Endothelial cell (in vitro differentiated cells): ENCODE measurements at regions not wholly inside any gene's neighbourhood (a gene's known extent, or its start where the extent isn't known, plus 50 kb on each side); places are given as distances from the start of the nearest gene placed in this dataset.

ENCODE experiments used
- DNase-seq: peaks from one replicate; pipeline ENCODE4 v3.0.0; 2021; ENCODE audit warnings: low spot score
- H3K27ac Mint-ChIP-seq: one replicate; pipeline ENCODE4 v1.8.0; 2021; ENCODE audit warnings: mixed read lengths, inconsistent platforms; ENCODE audit not compliant: unreplicated experiment
- H3K27me3 Mint-ChIP-seq: one replicate; pipeline ENCODE4 v1.8.0; 2021; ENCODE audit warnings: mild to moderate bottlenecking, moderate library complexity, mixed read lengths, inconsistent platforms; ENCODE audit not compliant: unreplicated experiment
- H3K36me3 Mint-ChIP-seq: one replicate; pipeline ENCODE4 v1.8.0; 2021; ENCODE audit warnings: mild to moderate bottlenecking, low read depth, mixed read lengths, inconsistent platforms; ENCODE audit not compliant: unreplicated experiment
- H3K4me1 Mint-ChIP-seq: one replicate; pipeline ENCODE4 v1.8.0; 2021; ENCODE audit warnings: mild to moderate bottlenecking, mixed read lengths, inconsistent platforms; ENCODE audit not compliant: unreplicated experiment
- H3K4me3 Mint-ChIP-seq: one replicate; pipeline ENCODE4 v1.8.0; 2021; ENCODE audit warnings: mild to moderate bottlenecking, mixed read lengths, inconsistent platforms; ENCODE audit not compliant: unreplicated experiment
- H3K9me3 Mint-ChIP-seq: one replicate; pipeline ENCODE4 v1.8.0; 2021; ENCODE audit warnings: mixed read lengths, inconsistent platforms; ENCODE audit not compliant: unreplicated experiment
- CTCF ChIP-seq: fragments of 200-600 bp; sonication (generic); IDR thresholded peaks from one replicate; pipeline ENCODE4 v1.5.0; 2021; ENCODE audit warnings: antibody characterized with exemption; ENCODE audit not compliant: unreplicated experiment

GRCh38 chr2:8567469-8568260, 114.2 kb upstream of the ID2 start:
- no peak for TF ChIP-seq CTCF

GRCh38 chr2:8568543-8569302, 113.1 kb upstream of the ID2 start:
- peaks cover 17% of the 10 kb centered on the region for H3K27me3 Mint-ChIP-seq
- H3K4me1 Mint-ChIP-seq: peaks cover 20% of the 10 kb centered on the region
- H3K9me3 Mint-ChIP-seq: no peaks in the 10 kb centered on the region
- no peak overlapping the region for H3K27ac Mint-ChIP-seq
- DNase-seq: no peak
- H3K36me3 Mint-ChIP-seq: no peaks in the 10 kb centered on the region
- no peak overlapping the region for H3K4me3 Mint-ChIP-seq
- TF ChIP-seq CTCF: no peak

More at GRCh38 chr2:8567469-8568260, 114.2 kb upstream of the ID2 start:
- no peak for DNase-seq
- no peak overlapping the region for H3K27ac Mint-ChIP-seq
- H3K4me1 Mint-ChIP-seq: peaks cover 20% of the 10 kb centered on the region
- peaks cover 17% of the 10 kb centered on the region for H3K27me3 Mint-ChIP-seq
- H3K36me3 Mint-ChIP-seq: no peaks in the 10 kb centered on the region
- H3K9me3 Mint-ChIP-seq: no peaks in the 10 kb centered on the region
- no peak overlapping the region for H3K4me3 Mint-ChIP-seq

GRCh38 chr2:8569332-8569930, 112.4 kb upstream of the ID2 start:
- TF ChIP-seq CTCF: no peak
- Mint-ChIP-seq H3K27me3 (peaks cover 17% of the 10 kb centered on the region), H3K4me3 (no peak overlapping the region), H3K9me3 (no peaks in the 10 kb centered on the region), H3K36me3 (no peaks in the 10 kb centered on the region), H3K27ac (no peak overlapping the region), H3K4me1 (peaks cover 20% of the 10 kb centered on the region)
- DNase-seq: no peak

- no peaks in the 10 kb centered on the region for H3K9me3 Mint-ChIP-seq
- no peak overlapping the region for H3K4me3 Mint-ChIP-seq
- H3K36me3 Mint-ChIP-seq: no peaks in the 10 kb centered on the region
- H3K4me1 Mint-ChIP-seq: peaks cover 20% of the 10 kb centered on the region
- peaks cover 16% of the 10 kb centered on the region for H3K27me3 Mint-ChIP-seq
- TF ChIP-seq CTCF: no peak
- no peak for DNase-seq
- no peak overlapping the region for H3K27ac Mint-ChIP-seq
Measured at GRCh38 chr2:8570637-8571036, 111.2 kb upstream of the ID2 start.
